HG03280 (cell line): ENCODE measurements at regions not wholly inside any gene's neighbourhood (a gene's known extent, or its start where the extent isn't known, plus 50 kb on each side); places are given as distances from the start of the nearest gene placed in this dataset.
"Not testable (repeated sequence)": the region's sequence is repeated elsewhere in the genome, so short reads cannot be mapped to it uniquely, and the experiment has no call there.

Experiments
- ATAC-seq: cut with Tn5 transposase; IDR thresholded peaks from one replicate; pipeline ENCODE4 v1.9.1; 2021; ENCODE audit warnings: mild to moderate bottlenecking, moderate library complexity; ENCODE audit not compliant: unreplicated experiment

- not testable (repeated sequence) for ATAC-seq
Measured at GRCh38 chr1:761791-762190, 75.3 kb upstream of the OR4F16 start.

GRCh38 chr1:771449-771848 is 85.0 kb upstream of the OR4F16 start:
- not testable (repeated sequence) for ATAC-seq

- not testable (repeated sequence) for ATAC-seq
Measured at GRCh38 chr1:777480-778180, 91.2 kb upstream of the OR4F16 start.

- ATAC-seq = peak; percentile 99
Measured at GRCh38 chr1:778451-779278, 92.2 kb upstream of the OR4F16 start.

GRCh38 chr1:779621-780020 is 93.2 kb upstream of the OR4F16 start:
- not testable (repeated sequence) for ATAC-seq

GRCh38 chr1:788835-789234 is 102.4 kb upstream of the OR4F16 start:
- no peak for ATAC-seq

GRCh38 chr1:789606-790005 is 103.2 kb upstream of the OR4F16 start:
- ATAC-seq = not testable (repeated sequence)

GRCh38 chr1:790388-790930 is 104.0 kb upstream of the OR4F16 start:
- not testable (repeated sequence) for ATAC-seq

GRCh38 chr1:794310-794709 is 107.9 kb upstream of the OR4F16 start:
- ATAC-seq = not testable (repeated sequence)

- ATAC-seq = not testable (repeated sequence)
Measured at GRCh38 chr1:794918-795584, 108.6 kb upstream of the OR4F16 start.

GRCh38 chr1:797649-798048 is 111.2 kb upstream of the OR4F16 start:
- ATAC-seq = not testable (repeated sequence)

GRCh38 chr1:800397-800796 is 113.9 kb upstream of the OR4F16 start:
- ATAC-seq = not testable (repeated sequence)

GRCh38 chr1:804378-805115 is 118.1 kb upstream of the OR4F16 start:
- not testable (repeated sequence) for ATAC-seq

- not testable (repeated sequence) for ATAC-seq
Measured at GRCh38 chr1:805310-805709, 118.4 kb upstream of the SAMD11 start.

GRCh38 chr1:807066-807465 is 116.7 kb upstream of the SAMD11 start:
- not testable (repeated sequence) for ATAC-seq

GRCh38 chr1:807699-808390 is 115.9 kb upstream of the SAMD11 start:
- ATAC-seq = not testable (repeated sequence)

GRCh38 chr1:810949-811348 is 112.8 kb upstream of the SAMD11 start:
- not testable (repeated sequence) for ATAC-seq

- ATAC-seq = not testable (repeated sequence)
Measured at GRCh38 chr1:812535-813127, 111.1 kb upstream of the SAMD11 start.

- not testable (repeated sequence) for ATAC-seq
Measured at GRCh38 chr1:814543-814942, 109.2 kb upstream of the SAMD11 start.
